H9 (cell line): ENCODE measurements at regions not wholly inside any gene's neighbourhood (a gene's known extent, or its start where the extent isn't known, plus 50 kb on each side); places are given as distances from the start of the nearest gene placed in this dataset.

Experiments
- DNase-seq: peaks from one replicate; pipeline ENCODE4 v3.0.0-alpha.2; 2017
- H2AFZ ChIP-seq: one replicate; pipeline ENCODE4 v1.6.1; 2013; ENCODE audit warnings: mild to moderate bottlenecking, low read length, control low read depth, moderate library complexity
- H2AK5ac ChIP-seq: 2 replicates; pipeline ENCODE4 v1.6.1; 2013; ENCODE audit warnings: low read length, control low read depth, mixed read lengths; ENCODE audit not compliant: insufficient read length
- H2BK120ac ChIP-seq: one replicate; pipeline ENCODE4 v1.6.1; 2013; ENCODE audit warnings: low read depth, mild to moderate bottlenecking, low read length, control low read depth, inconsistent platforms; ENCODE audit not compliant: poor library complexity, severe bottlenecking
- H2BK12ac ChIP-seq: 2 replicates; pipeline ENCODE4 v1.6.1; 2013; ENCODE audit warnings: low read length, control low read depth, mixed read lengths, low read depth; ENCODE audit not compliant: insufficient read length
- H2BK15ac ChIP-seq: 2 replicates; pipeline ENCODE4 v1.6.1; 2013; ENCODE audit warnings: low read depth, low read length, control low read depth
- H2BK20ac ChIP-seq: one replicate; pipeline ENCODE4 v1.6.1; 2013; ENCODE audit warnings: low read depth, mild to moderate bottlenecking, low read length, control low read depth, inconsistent platforms; ENCODE audit not compliant: poor library complexity, severe bottlenecking
- H2BK5ac ChIP-seq: 2 replicates; pipeline ENCODE4 v1.6.1; 2013; ENCODE audit warnings: low read length, control low read depth, mixed read lengths; ENCODE audit not compliant: insufficient read length
- H3K14ac ChIP-seq: 2 replicates; pipeline ENCODE4 v1.6.1; 2013; ENCODE audit warnings: low read length, control low read depth; ENCODE audit not compliant: insufficient read depth
- H3K18ac ChIP-seq: 2 replicates; pipeline ENCODE4 v1.6.1; 2013; ENCODE audit warnings: low read depth, mild to moderate bottlenecking, mixed read lengths, low read length, control low read depth; ENCODE audit not compliant: insufficient read length
- H3K23ac ChIP-seq: 2 replicates; pipeline ENCODE4 v1.6.1; 2013; ENCODE audit warnings: low read length, control low read depth, mixed read lengths, low read depth; ENCODE audit not compliant: insufficient read length
- H3K23me2 ChIP-seq: 2 replicates; pipeline ENCODE4 v1.6.1; 2013; ENCODE audit warnings: low read depth, mild to moderate bottlenecking, mixed read lengths, low read length, control low read depth; ENCODE audit not compliant: insufficient read length, poor library complexity, severe bottlenecking
- H3K27ac ChIP-seq: 2 replicates; pipeline ENCODE4 v1.5.1; 2013; ENCODE audit warnings: low read length, control low read depth, mixed read lengths, low read depth; ENCODE audit not compliant: insufficient read length
- H3K27me3 ChIP-seq: 2 replicates; pipeline ENCODE4 v1.6.1; 2013; ENCODE audit warnings: low read length, control low read depth, inconsistent platforms; ENCODE audit not compliant: insufficient read depth
- H3K4ac ChIP-seq: 2 replicates; pipeline ENCODE4 v1.6.1; 2013; ENCODE audit warnings: low read depth, mild to moderate bottlenecking, control low read depth, inconsistent platforms, low read length, moderate library complexity
- H3K4me1 ChIP-seq: 2 replicates; pipeline ENCODE4 v1.6.1; 2013; ENCODE audit warnings: low read length, control low read depth, inconsistent platforms; ENCODE audit not compliant: insufficient read depth
- H3K4me2 ChIP-seq: 2 replicates; pipeline ENCODE4 v1.6.1; 2013; ENCODE audit warnings: low read length, control low read depth, mixed read lengths; ENCODE audit not compliant: insufficient read length, insufficient read depth
- H3K56ac ChIP-seq: 2 replicates; pipeline ENCODE4 v1.6.1; 2013; ENCODE audit warnings: low read depth, mild to moderate bottlenecking, mixed read lengths, low read length, control low read depth; ENCODE audit not compliant: insufficient read length
- H3K79me1 ChIP-seq: 2 replicates; pipeline ENCODE4 v1.6.1; 2013; ENCODE audit warnings: low read depth, mild to moderate bottlenecking, moderate library complexity, low read length, control low read depth, inconsistent platforms; ENCODE audit not compliant: insufficient read depth, poor library complexity, severe bottlenecking
- H3K79me2 ChIP-seq: 2 replicates; pipeline ENCODE4 v1.6.1; 2013; ENCODE audit warnings: low read length, control low read depth, inconsistent platforms; ENCODE audit not compliant: insufficient read depth
- H3K9ac ChIP-seq: 2 replicates; pipeline ENCODE4 v1.6.1; 2013; ENCODE audit warnings: low read length, control low read depth, mixed read lengths; ENCODE audit not compliant: insufficient read length; ENCODE audit errors: extremely low read depth
- H3K9me3 ChIP-seq: one replicate; pipeline ENCODE4 v1.6.1; 2013; ENCODE audit warnings: low read depth, low read length, inconsistent platforms; ENCODE audit not compliant: control insufficient read depth
- H3T11ph ChIP-seq: one replicate; pipeline ENCODE4 v1.6.1; 2013; ENCODE audit warnings: mild to moderate bottlenecking, low read length, control low read depth, inconsistent platforms
- H4K20me1 ChIP-seq: one replicate; pipeline ENCODE4 v1.6.1; 2013; ENCODE audit not compliant: control insufficient read depth, insufficient read length, insufficient read depth
- H4K5ac ChIP-seq: 2 replicates; pipeline ENCODE4 v1.6.1; 2013; ENCODE audit warnings: low read depth, mild to moderate bottlenecking, mixed read lengths, low read length, control low read depth; ENCODE audit not compliant: insufficient read length
- H4K8ac ChIP-seq: replicated peaks from 2 replicates; pipeline ENCODE4 v1.6.1; 2013; ENCODE audit warnings: low read length, control low read depth, mixed read lengths, low read depth; ENCODE audit not compliant: insufficient read length
- H4K91ac ChIP-seq: 2 replicates; pipeline ENCODE4 v1.6.1; 2013; ENCODE audit warnings: low read depth, mild to moderate bottlenecking, moderate library complexity, mixed read lengths, low read length, control low read depth; ENCODE audit not compliant: insufficient read length
- H3K27ac Mint-ChIP-seq, 3 experiments: 2 replicates in 2 of 3; 3 replicates in 1 of 3; pipeline ENCODE4 v1.8.0; 2020 to 2021; ENCODE audit warnings: mixed read lengths in 3 of 3, mild to moderate bottlenecking in 1 of 3, moderate library complexity in 1 of 3
- H3K27me3 Mint-ChIP-seq: 2 replicates; pipeline ENCODE4 v1.8.0; 2021; ENCODE audit warnings: low read depth, mild to moderate bottlenecking, moderate library complexity, mixed read lengths
- H3K36me3 Mint-ChIP-seq, 3 experiments: 2 replicates in 2 of 3; 3 replicates in 1 of 3; pipeline ENCODE4 v1.8.0; 2020 to 2021; ENCODE audit warnings: low read depth in 3 of 3, mixed read lengths in 3 of 3; ENCODE audit not compliant: insufficient read depth in 1 of 3
- H3K4me1 Mint-ChIP-seq, 2 experiments: 2 replicates each; pipeline ENCODE4 v1.8.0; 2020; ENCODE audit warnings: mixed read lengths in 2 of 2
- H3K4me3 Mint-ChIP-seq, 2 experiments: 2 replicates in 1 of 2; 3 replicates in 1 of 2; pipeline ENCODE4 v1.8.0; 2020 to 2021; ENCODE audit warnings: mild to moderate bottlenecking in 2 of 2, mixed read lengths in 2 of 2, moderate library complexity in 1 of 2
- H3K9me3 Mint-ChIP-seq, 2 experiments: 2 replicates in 1 of 2; 3 replicates in 1 of 2; pipeline ENCODE4 v1.8.0; 2020; ENCODE audit warnings: mild to moderate bottlenecking in 2 of 2, mixed read lengths in 2 of 2, moderate library complexity in 1 of 2
- WGBS: extraction: QIAGEN DNeasy Blood & Tissue Kit; methylation state at CpG from one replicate; pipeline ENCODE4 v1.1.7; 2013; ENCODE audit warnings: missing lambda C conversion rate, low lambda C conversion rate, mixed read lengths; ENCODE audit not compliant: insufficient read length; ENCODE audit errors: extremely low coverage; 5-methylcytosine and 5-hydroxymethylcytosine counted together
- TF ChIP-seq, protein P1 (sequence below): fragments of 200-600 bp; sonication (generic); conservative IDR thresholded peaks from 3 replicates; pipeline ENCODE4 v1.8.0; 2021; ENCODE audit warnings: antibody characterized with exemption, mild to moderate bottlenecking

DNA sequence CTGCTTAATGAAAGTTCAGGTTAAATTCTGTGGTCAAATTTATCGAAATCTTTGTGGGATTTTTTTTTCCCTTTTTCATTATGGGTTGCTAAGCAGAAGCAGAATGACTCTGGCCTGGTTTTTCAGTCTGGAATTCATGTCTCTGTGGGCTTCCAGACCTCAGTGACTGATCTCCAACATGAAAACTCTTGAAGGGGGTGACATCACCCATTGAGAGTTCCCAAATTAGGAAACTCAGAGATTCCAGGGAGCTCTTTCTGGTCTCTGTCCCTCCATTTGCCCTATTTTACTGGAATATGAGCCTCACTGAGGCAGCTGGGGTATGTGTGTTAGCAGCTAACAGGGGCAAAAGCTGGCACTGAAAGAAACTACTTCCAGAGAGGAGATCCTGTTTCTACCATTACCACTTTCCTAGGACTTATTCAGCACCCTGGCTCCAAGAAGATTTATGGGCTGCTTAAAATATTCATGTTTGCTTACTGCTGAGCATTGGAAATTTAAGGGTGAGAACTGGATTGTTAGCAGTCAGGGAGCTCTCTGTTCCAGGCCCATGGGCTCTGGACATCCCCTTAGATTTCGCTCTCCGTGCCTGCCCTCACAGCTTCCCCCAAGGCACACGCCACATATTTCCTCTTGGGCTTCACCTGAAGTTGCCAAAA lies 203.4 kb upstream of the SPAG17 start:
- no peaks in the 10 kb centered on the region for H3K9me3 Mint-ChIP-seq
- no peak overlapping the region for H3K9ac ChIP-seq

More for the DNA sequence above, 203.4 kb upstream of the SPAG17 start:
- no peaks in the 10 kb centered on the region for H4K20me1 ChIP-seq
- Mint-ChIP-seq H3K36me3 (no peaks in the 10 kb centered on the region), H3K27me3 (no peaks in the 10 kb centered on the region), H3K4me3 (no peak overlapping the region), H3K27ac (no peak overlapping the region; a peak in 1 of 7 replicates), H3K4me1 (no peaks in the 10 kb centered on the region)
- no peak overlapping the region for H2BK120ac ChIP-seq
- H4K91ac ChIP-seq: no peak overlapping the region
- H3K4ac ChIP-seq: no peak overlapping the region
- H3K79me1 ChIP-seq: no peaks in the 10 kb centered on the region
- no peak overlapping the region for H4K8ac ChIP-seq
- no peak overlapping the region for H2AFZ ChIP-seq
- no peaks in the 10 kb centered on the region for H3K4me1 ChIP-seq
- no CpG with 5 or more reads among the region's 4 CpGs for WGBS
- H3K27ac ChIP-seq: no peak overlapping the region
- no peak overlapping the region for H3K4me2 ChIP-seq
- H2BK20ac ChIP-seq: no peak overlapping the region
- H3K56ac ChIP-seq: no peak overlapping the region
- DNase-seq: no peak
- H2BK12ac ChIP-seq: no peak overlapping the region
- no peak overlapping the region for H4K5ac ChIP-seq
- no peak overlapping the region for H2BK15ac ChIP-seq
- H3K23ac ChIP-seq: no peak overlapping the region
- no peaks in the 10 kb centered on the region for H3K79me2 ChIP-seq
- no peak overlapping the region for H3K18ac ChIP-seq
- H2BK5ac ChIP-seq: no peak overlapping the region
- no peaks in the 10 kb centered on the region for H3K23me2 ChIP-seq
- no peak overlapping the region for H3K14ac ChIP-seq
- no peak overlapping the region for H3T11ph ChIP-seq
- TF ChIP-seq, protein P1, sequence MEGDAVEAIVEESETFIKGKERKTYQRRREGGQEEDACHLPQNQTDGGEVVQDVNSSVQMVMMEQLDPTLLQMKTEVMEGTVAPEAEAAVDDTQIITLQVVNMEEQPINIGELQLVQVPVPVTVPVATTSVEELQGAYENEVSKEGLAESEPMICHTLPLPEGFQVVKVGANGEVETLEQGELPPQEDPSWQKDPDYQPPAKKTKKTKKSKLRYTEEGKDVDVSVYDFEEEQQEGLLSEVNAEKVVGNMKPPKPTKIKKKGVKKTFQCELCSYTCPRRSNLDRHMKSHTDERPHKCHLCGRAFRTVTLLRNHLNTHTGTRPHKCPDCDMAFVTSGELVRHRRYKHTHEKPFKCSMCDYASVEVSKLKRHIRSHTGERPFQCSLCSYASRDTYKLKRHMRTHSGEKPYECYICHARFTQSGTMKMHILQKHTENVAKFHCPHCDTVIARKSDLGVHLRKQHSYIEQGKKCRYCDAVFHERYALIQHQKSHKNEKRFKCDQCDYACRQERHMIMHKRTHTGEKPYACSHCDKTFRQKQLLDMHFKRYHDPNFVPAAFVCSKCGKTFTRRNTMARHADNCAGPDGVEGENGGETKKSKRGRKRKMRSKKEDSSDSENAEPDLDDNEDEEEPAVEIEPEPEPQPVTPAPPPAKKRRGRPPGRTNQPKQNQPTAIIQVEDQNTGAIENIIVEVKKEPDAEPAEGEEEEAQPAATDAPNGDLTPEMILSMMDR: no peak
- no peaks in the 10 kb centered on the region for H3K9me3 ChIP-seq
- no peak overlapping the region for H2AK5ac ChIP-seq
- H3K27me3 ChIP-seq: no peaks in the 10 kb centered on the region
